Liver (tissue), 8 donors: ENCODE measurements at regions not wholly inside any gene's neighbourhood (a gene's known extent, or its start where the extent isn't known, plus 50 kb on each side); places are given as distances from the start of the nearest gene placed in this dataset.

Experiments used
- DNase-seq: peaks from one replicate; pipeline ENCODE4 v3.0.0-alpha.2; 2017; ENCODE audit warnings: low spot score
- H3K27ac ChIP-seq, 2 donors: one replicate each; pipeline ENCODE4 v1.7.0; 2013; ENCODE audit warnings: inconsistent platforms in 2 of 2, low read length in 2 of 2, control low read depth in 1 of 2, low read depth in 1 of 2, mild to moderate bottlenecking in 1 of 2
- H3K27me3 ChIP-seq, 4 donors: one replicate each; pipeline versions ENCODE4 v1.6.1 to v1.7.0; 2013; ENCODE audit warnings: low read length in 3 of 4, inconsistent platforms in 1 of 4, mild to moderate bottlenecking in 1 of 4, moderate library complexity in 1 of 4; ENCODE audit not compliant: control insufficient read depth in 4 of 4, insufficient read depth in 4 of 4
- H3K36me3 ChIP-seq, 4 donors: one replicate each; pipeline versions ENCODE4 v1.6.1 to v1.7.0; 2013; ENCODE audit warnings: low read length in 3 of 4, mild to moderate bottlenecking in 3 of 4, low read depth in 1 of 4, moderate library complexity in 1 of 4; ENCODE audit not compliant: control insufficient read depth in 4 of 4, insufficient read depth in 3 of 4
- H3K4me1 ChIP-seq, 4 donors: one replicate each; pipeline versions ENCODE4 v1.6.1 to v1.7.0; 2013; ENCODE audit warnings: low read length in 3 of 4, mild to moderate bottlenecking in 3 of 4, moderate library complexity in 1 of 4; ENCODE audit not compliant: control insufficient read depth in 4 of 4, insufficient read depth in 4 of 4
- H3K4me3 ChIP-seq, 3 donors: one replicate each; pipeline versions ENCODE4 v1.6.1 to v1.7.0; 2013; ENCODE audit warnings: low read length in 3 of 3, control low read depth in 1 of 3, low read depth in 1 of 3, mild to moderate bottlenecking in 1 of 3
- H3K9ac ChIP-seq, 2 donors: one replicate each; pipeline ENCODE4 v1.7.0; 2013; ENCODE audit warnings: low read length in 2 of 2, mild to moderate bottlenecking in 2 of 2, moderate library complexity in 2 of 2, control low read depth in 1 of 2, low read depth in 1 of 2
- H3K9me3 ChIP-seq, 4 donors: one replicate each; pipeline versions ENCODE4 v1.6.1 to v1.7.0; 2013; ENCODE audit warnings: low read length in 3 of 4; ENCODE audit not compliant: control insufficient read depth in 4 of 4
- CTCF ChIP-seq: fragments of 150-350 bp; IDR thresholded peaks from 2 replicates; pipeline ENCODE4 v1.5.1; 2017; ENCODE audit warnings: improper control_type of control experiment, low read depth, low read length; ENCODE audit not compliant: missing input control
- EGR1 ChIP-seq, 2 donors: IDR thresholded peaks; 2 replicates each; pipeline ENCODE4 v1.6.1; 2016 to 2018; ENCODE audit warnings: antibody characterized with exemption in 2 of 2, low read depth in 2 of 2
- GABPA ChIP-seq, 2 donors: IDR thresholded peaks in 1 of 2; conservative IDR thresholded peaks in 1 of 2; 2 replicates each; pipeline ENCODE4 v1.6.1; 2016; ENCODE audit warnings: antibody characterized with exemption in 2 of 2, mild to moderate bottlenecking in 1 of 2, moderate library complexity in 1 of 2
- HNF4A ChIP-seq, 2 donors: conservative IDR thresholded peaks; 2 replicates each; pipeline ENCODE4 v1.6.1; 2016; ENCODE audit warnings: antibody characterized with exemption in 2 of 2, mild to moderate bottlenecking in 2 of 2
- JUND ChIP-seq, 2 donors: IDR thresholded peaks; 2 replicates each; pipeline ENCODE4 v1.6.1; 2016; ENCODE audit warnings: antibody characterized with exemption in 2 of 2
- RAD21 ChIP-seq, 2 donors: IDR thresholded peaks; 2 replicates each; pipeline ENCODE4 v1.6.1; 2016; ENCODE audit warnings: antibody characterized with exemption in 2 of 2, mild to moderate bottlenecking in 2 of 2
- RXRA ChIP-seq, 2 donors: IDR thresholded peaks; 2 replicates each; pipeline ENCODE4 v1.6.1; 2017 to 2018; ENCODE audit warnings: antibody characterized with exemption in 2 of 2, mild to moderate bottlenecking in 1 of 2
- SP1 ChIP-seq: IDR thresholded peaks from 2 replicates; pipeline ENCODE4 v1.6.1; 2018; ENCODE audit warnings: antibody characterized with exemption, mild to moderate bottlenecking
- TAF1 ChIP-seq: conservative IDR thresholded peaks from 2 replicates; pipeline ENCODE4 v1.6.1; 2016; ENCODE audit warnings: antibody characterized with exemption, mild to moderate bottlenecking
- WGBS: extraction: QIAGEN DNeasy Blood & Tissue Kit; methylation state at CpG from one replicate; pipeline ENCODE4 v1.1.7; 2013; 5-methylcytosine and 5-hydroxymethylcytosine counted together
- TF ChIP-seq, protein P1 (sequence below): IDR thresholded peaks from 2 replicates; pipeline ENCODE4 v1.6.1; 2016; ENCODE audit warnings: antibody characterized with exemption, mild to moderate bottlenecking
- TF ChIP-seq, protein P2 (sequence below): IDR thresholded peaks from 2 replicates; pipeline ENCODE4 v1.6.1; 2016; ENCODE audit warnings: antibody characterized with exemption
- donor health status: healthy.
- donor health status: healthy.
- donor health status: healthy.
- donor health status: healthy.
- donor health status: healthy.

- TF ChIP-seq SP1 (no peak), EGR1 (IDR thresholded peaks at IDR 0.05; ENCODE audit: low read depth in 2 of 2) (no peak)
- Histone ChIP-seq H3K4me3 (no peak overlapping the region), H3K9me3 (no peaks in the 10 kb centered on the region), H3K27me3 (no peaks in the 10 kb centered on the region), H3K4me1 (no peaks in the 10 kb centered on the region), H3K27ac (no peak overlapping the region), H3K36me3 (no peaks in the 10 kb centered on the region), H3K9ac (no peak overlapping the region)
- DNase-seq, result no peak
- WGBS, result 88% methylated on average over 4 of the region's 4 CpGs
Measured at GRCh38 chr5:77921094-77921768, 145.1 kb upstream of the TBCA start.

GRCh38 chr5:77920359-77921058, 144.4 kb upstream of the TBCA start:
- no peak for DNase-seq
- no peaks in the 10 kb centered on the region for H3K4me1 ChIP-seq
- no peaks in the 10 kb centered on the region for H3K9me3 ChIP-seq
- H3K36me3 ChIP-seq, result no peaks in the 10 kb centered on the region
- H3K4me3 ChIP-seq, result no peak overlapping the region
- no peaks in the 10 kb centered on the region for H3K27me3 ChIP-seq
- no peak overlapping the region for H3K9ac ChIP-seq
- H3K27ac ChIP-seq, result no peak overlapping the region
- WGBS, result 86% methylated on average over 5 of the region's 5 CpGs
- TF ChIP-seq GABPA (IDR thresholded peaks at IDR 0.05 in 1 of 2, conservative IDR thresholded peaks at IDR 0.05 in 1 of 2), result no peak
- no peak for TF ChIP-seq TAF1
- no peak for TF ChIP-seq CTCF
- TF ChIP-seq EGR1 (IDR thresholded peaks at IDR 0.05; ENCODE audit: low read depth in 2 of 2), result no peak
- TF ChIP-seq, protein P1, sequence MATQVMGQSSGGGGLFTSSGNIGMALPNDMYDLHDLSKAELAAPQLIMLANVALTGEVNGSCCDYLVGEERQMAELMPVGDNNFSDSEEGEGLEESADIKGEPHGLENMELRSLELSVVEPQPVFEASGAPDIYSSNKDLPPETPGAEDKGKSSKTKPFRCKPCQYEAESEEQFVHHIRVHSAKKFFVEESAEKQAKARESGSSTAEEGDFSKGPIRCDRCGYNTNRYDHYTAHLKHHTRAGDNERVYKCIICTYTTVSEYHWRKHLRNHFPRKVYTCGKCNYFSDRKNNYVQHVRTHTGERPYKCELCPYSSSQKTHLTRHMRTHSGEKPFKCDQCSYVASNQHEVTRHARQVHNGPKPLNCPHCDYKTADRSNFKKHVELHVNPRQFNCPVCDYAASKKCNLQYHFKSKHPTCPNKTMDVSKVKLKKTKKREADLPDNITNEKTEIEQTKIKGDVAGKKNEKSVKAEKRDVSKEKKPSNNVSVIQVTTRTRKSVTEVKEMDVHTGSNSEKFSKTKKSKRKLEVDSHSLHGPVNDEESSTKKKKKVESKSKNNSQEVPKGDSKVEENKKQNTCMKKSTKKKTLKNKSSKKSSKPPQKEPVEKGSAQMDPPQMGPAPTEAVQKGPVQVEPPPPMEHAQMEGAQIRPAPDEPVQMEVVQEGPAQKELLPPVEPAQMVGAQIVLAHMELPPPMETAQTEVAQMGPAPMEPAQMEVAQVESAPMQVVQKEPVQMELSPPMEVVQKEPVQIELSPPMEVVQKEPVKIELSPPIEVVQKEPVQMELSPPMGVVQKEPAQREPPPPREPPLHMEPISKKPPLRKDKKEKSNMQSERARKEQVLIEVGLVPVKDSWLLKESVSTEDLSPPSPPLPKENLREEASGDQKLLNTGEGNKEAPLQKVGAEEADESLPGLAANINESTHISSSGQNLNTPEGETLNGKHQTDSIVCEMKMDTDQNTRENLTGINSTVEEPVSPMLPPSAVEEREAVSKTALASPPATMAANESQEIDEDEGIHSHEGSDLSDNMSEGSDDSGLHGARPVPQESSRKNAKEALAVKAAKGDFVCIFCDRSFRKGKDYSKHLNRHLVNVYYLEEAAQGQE, result no peak
- TF ChIP-seq RAD21 (IDR thresholded peaks at IDR 0.05), result no peak
- TF ChIP-seq RXRA (IDR thresholded peaks at IDR 0.05), result no peak
- TF ChIP-seq, protein P2, sequence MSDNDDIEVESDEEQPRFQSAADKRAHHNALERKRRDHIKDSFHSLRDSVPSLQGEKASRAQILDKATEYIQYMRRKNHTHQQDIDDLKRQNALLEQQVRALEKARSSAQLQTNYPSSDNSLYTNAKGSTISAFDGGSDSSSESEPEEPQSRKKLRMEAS, result no peak
- TF ChIP-seq JUND (IDR thresholded peaks at IDR 0.05), result no peak
- TF ChIP-seq HNF4A (conservative IDR thresholded peaks at IDR 0.05), result no peak
